ENCODE measurements at regions not wholly inside any gene's neighbourhood (a gene's known extent, or its start where the extent isn't known, plus 50 kb on each side); places are given as distances from the start of the nearest gene placed in this dataset.

DNA sequence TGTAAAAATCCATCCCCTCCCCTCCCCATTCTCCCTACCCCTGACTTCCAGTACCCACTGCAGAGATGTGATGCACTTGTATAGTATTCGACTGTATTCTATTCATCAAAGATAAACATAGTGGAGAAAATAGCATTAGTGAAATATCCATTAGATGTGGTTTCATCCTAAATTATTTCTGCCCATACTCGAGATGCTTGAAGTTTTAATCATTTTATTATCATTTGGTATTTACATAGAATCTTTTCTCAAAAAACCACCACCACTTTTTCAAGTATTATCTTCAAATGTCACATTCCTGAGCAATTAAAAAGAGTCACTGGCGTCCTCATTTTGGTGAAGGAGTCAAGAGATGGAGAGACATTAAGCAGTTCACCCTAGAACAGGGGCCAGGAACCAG lies 181.9 kb downstream of the HAO1 start:
- H3K27me3 ChIP-seq (ENCODE audit: control insufficient read depth, insufficient read depth, low read length) = no peaks in the 10 kb centered on the region
- H3K27ac ChIP-seq (ENCODE audit: low read depth in 2 of 2, low read length in 2 of 2) = no peak overlapping the region
- TF ChIP-seq, protein P1, sequence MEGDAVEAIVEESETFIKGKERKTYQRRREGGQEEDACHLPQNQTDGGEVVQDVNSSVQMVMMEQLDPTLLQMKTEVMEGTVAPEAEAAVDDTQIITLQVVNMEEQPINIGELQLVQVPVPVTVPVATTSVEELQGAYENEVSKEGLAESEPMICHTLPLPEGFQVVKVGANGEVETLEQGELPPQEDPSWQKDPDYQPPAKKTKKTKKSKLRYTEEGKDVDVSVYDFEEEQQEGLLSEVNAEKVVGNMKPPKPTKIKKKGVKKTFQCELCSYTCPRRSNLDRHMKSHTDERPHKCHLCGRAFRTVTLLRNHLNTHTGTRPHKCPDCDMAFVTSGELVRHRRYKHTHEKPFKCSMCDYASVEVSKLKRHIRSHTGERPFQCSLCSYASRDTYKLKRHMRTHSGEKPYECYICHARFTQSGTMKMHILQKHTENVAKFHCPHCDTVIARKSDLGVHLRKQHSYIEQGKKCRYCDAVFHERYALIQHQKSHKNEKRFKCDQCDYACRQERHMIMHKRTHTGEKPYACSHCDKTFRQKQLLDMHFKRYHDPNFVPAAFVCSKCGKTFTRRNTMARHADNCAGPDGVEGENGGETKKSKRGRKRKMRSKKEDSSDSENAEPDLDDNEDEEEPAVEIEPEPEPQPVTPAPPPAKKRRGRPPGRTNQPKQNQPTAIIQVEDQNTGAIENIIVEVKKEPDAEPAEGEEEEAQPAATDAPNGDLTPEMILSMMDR (IDR thresholded peaks at IDR 0.05; ENCODE audit: borderline replicate concordance, extremely low read depth, insufficient read depth) = no peak
- H3K9me3 ChIP-seq (ENCODE audit: control insufficient read depth in 2 of 3, insufficient read depth in 1 of 3, low read length in 3 of 3) = no peaks in the 10 kb centered on the region
- FAIRE-seq (no peak), DNase-seq (no peak)
- intact Hi-C loops (cut with DNase I) = no loop called here
- H3K4me1 ChIP-seq (ENCODE audit: control insufficient read depth in 2 of 3, insufficient read depth in 2 of 3, low read depth in 1 of 3, low read length in 3 of 3) = peaks cover 0 to 2% (median 0%) of the 10 kb centered on the region in 3 donors
- no peak overlapping the region for H3K9ac ChIP-seq (ENCODE audit: low read length in 3 of 3)
- H3K36me3 ChIP-seq (ENCODE audit: control insufficient read depth in 2 of 3, insufficient read depth in 3 of 3, low read length in 3 of 3) = no peaks in the 10 kb centered on the region
- no peak overlapping the region for H3K4me3 ChIP-seq (ENCODE audit: low read length in 3 of 3)

DNA sequence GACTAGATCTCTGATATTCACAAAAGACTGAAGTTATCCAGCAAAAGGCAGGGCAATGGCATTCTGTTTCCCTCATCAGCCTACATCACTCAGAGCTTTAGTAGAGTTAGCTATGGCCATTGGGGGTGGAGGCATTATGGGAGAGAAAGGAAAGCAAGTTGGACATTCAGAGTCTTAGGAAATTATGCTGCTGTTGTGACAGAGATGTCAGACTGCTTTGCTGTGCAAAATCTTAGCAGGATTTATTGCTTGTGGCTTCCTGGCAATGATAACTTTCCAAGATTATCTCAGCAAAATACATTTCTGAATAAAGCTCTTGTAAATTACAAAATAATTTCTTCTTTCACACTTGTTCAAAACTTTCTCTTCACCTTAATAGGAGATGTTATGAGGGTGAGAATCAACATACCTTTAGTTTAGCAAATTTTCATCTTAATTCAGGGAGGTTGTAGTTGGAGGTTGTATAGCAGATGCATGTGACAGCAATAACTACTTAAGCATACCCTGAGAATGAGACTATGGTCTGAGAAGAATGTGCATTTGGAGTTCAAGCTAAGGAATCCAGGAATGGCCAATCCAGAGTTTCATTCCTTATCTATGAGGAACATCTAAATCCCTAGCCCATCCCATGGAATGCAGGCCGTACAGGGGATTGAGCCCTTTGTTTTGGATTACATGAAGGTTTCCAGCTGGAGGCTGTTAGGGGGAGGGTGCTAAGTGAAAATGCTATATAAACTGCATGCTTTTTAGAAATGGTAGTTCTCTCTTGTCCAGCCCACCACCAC lies 179.8 kb downstream of the HAO1 start:
- intact Hi-C loops (cut with DNase I) = no loop called here
- TF ChIP-seq, protein P1 (IDR thresholded peaks at IDR 0.05; ENCODE audit: borderline replicate concordance, extremely low read depth, insufficient read depth) = no peak
- no peaks in the 10 kb centered on the region for H3K27me3 ChIP-seq (ENCODE audit: control insufficient read depth, insufficient read depth, low read length)
- FAIRE-seq (no peak), DNase-seq (no peak)
- no peak overlapping the region for H3K4me3 ChIP-seq (ENCODE audit: low read length in 3 of 3)
- no peaks in the 10 kb centered on the region for H3K4me1 ChIP-seq (ENCODE audit: control insufficient read depth in 2 of 3, insufficient read depth in 2 of 3, low read depth in 1 of 3, low read length in 3 of 3)
- H3K9me3 ChIP-seq (ENCODE audit: control insufficient read depth in 2 of 3, insufficient read depth in 1 of 3, low read length in 3 of 3) = no peaks in the 10 kb centered on the region
- H3K9ac ChIP-seq (ENCODE audit: low read length in 3 of 3) = no peak overlapping the region
- no peaks in the 10 kb centered on the region for H3K36me3 ChIP-seq (ENCODE audit: control insufficient read depth in 2 of 3, insufficient read depth in 3 of 3, low read length in 3 of 3)
- H3K27ac ChIP-seq (ENCODE audit: low read depth in 2 of 2, low read length in 2 of 2) = no peak overlapping the region

DNA sequence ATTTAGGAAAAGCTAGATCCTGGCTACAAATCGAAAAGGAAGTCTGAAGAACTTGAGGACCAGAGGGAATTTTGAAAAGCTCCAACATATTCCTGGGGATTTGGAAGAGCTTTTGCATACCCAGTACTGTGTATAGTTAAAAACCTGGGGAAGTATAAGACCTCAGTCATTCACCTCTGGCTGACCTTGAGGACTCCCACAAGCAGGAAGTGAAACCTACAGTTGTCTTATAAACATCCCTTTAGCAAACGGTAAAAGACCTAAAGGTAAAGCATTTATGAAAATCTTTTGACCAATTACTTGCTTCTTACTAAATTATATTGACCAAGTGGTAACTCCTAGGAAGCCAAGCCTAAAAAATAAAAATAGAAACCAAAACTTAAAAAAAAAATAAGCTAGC lies 175.0 kb downstream of the HAO1 start:
- DNase-seq (no peak), FAIRE-seq (no peak)
- H3K9me3 ChIP-seq (ENCODE audit: control insufficient read depth in 2 of 3, insufficient read depth in 1 of 3, low read length in 3 of 3) = no peaks in the 10 kb centered on the region
- TF ChIP-seq, protein P1 (IDR thresholded peaks at IDR 0.05; ENCODE audit: borderline replicate concordance, extremely low read depth, insufficient read depth) = no peak
- H3K4me1 ChIP-seq (ENCODE audit: control insufficient read depth in 2 of 3, insufficient read depth in 2 of 3, low read depth in 1 of 3, low read length in 3 of 3) = no peaks in the 10 kb centered on the region
- H3K9ac ChIP-seq (ENCODE audit: low read length in 3 of 3) = no peak overlapping the region
- no peak overlapping the region for H3K4me3 ChIP-seq (ENCODE audit: low read length in 3 of 3)
- no peaks in the 10 kb centered on the region for H3K36me3 ChIP-seq (ENCODE audit: control insufficient read depth in 2 of 3, insufficient read depth in 3 of 3, low read length in 3 of 3)
- intact Hi-C loops (cut with DNase I) = no loop called here
- no peaks in the 10 kb centered on the region for H3K27me3 ChIP-seq (ENCODE audit: control insufficient read depth, insufficient read depth, low read length)
- no peak overlapping the region for H3K27ac ChIP-seq (ENCODE audit: low read depth in 2 of 2, low read length in 2 of 2)
